Sigmoid colon (tissue), 4 donors: ENCODE measurements at regions not wholly inside any gene's neighbourhood (a gene's known extent, or its start where the extent isn't known, plus 50 kb on each side); places are given as distances from the start of the nearest gene placed in this dataset.

Experiments
- EP300 ChIP-seq, 4 donors: sonication (generic); formaldehyde crosslinking; IDR thresholded peaks; one replicate each; pipeline ENCODE4 v1.6.1; 2017; ENCODE audit warnings: antibody characterized with exemption in 4 of 4
- POLR2A ChIP-seq, 2 donors: fragments of 450-650 bp; IDR thresholded peaks; one replicate each; pipeline ENCODE4 v1.6.1; 2016; ENCODE audit warnings: antibody characterized with exemption in 2 of 2, mild to moderate bottlenecking in 2 of 2, moderate library complexity in 2 of 2
- POLR2AphosphoS5 ChIP-seq, 4 donors: sonication (generic); formaldehyde crosslinking; IDR thresholded peaks; one replicate each; pipeline ENCODE4 v1.6.1; 2017; ENCODE audit warnings: antibody characterized with exemption in 4 of 4
- TF ChIP-seq, protein P1 (sequence below), 4 experiments: fragments of 450-650 bp in 3 of 4; fragments of 200-600 bp in 1 of 4; IDR thresholded peaks; one replicate each; pipeline ENCODE4 v1.5.1; 2016 to 2019; ENCODE audit warnings: antibody characterized with exemption in 4 of 4, mild to moderate bottlenecking in 3 of 4, moderate library complexity in 2 of 4

DNA sequence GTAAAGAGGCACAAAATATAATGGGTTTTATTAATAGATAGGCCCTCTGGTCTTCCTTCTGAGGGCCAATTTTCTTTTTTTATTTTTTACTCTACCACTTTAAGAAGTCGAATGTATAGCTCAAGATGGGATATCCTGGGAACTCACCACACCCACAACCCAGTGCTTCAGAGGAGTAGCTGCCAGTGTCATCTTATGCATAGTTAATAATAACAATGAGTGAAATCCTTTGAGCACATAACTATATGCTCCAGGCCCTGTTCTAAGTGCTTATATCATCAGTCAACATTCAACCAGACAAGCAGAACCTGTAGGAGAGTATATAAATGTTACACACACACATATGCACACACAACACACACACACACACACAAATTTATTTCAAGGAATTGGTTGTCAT lies 150.3 kb upstream of the ACTBL2 start:
- no peak for TF ChIP-seq POLR2AphosphoS5 (IDR thresholded peaks at IDR 0.05)
- TF ChIP-seq, protein P1, sequence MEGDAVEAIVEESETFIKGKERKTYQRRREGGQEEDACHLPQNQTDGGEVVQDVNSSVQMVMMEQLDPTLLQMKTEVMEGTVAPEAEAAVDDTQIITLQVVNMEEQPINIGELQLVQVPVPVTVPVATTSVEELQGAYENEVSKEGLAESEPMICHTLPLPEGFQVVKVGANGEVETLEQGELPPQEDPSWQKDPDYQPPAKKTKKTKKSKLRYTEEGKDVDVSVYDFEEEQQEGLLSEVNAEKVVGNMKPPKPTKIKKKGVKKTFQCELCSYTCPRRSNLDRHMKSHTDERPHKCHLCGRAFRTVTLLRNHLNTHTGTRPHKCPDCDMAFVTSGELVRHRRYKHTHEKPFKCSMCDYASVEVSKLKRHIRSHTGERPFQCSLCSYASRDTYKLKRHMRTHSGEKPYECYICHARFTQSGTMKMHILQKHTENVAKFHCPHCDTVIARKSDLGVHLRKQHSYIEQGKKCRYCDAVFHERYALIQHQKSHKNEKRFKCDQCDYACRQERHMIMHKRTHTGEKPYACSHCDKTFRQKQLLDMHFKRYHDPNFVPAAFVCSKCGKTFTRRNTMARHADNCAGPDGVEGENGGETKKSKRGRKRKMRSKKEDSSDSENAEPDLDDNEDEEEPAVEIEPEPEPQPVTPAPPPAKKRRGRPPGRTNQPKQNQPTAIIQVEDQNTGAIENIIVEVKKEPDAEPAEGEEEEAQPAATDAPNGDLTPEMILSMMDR (IDR thresholded peaks at IDR 0.05), result no peak
- no peak for TF ChIP-seq POLR2A (IDR thresholded peaks at IDR 0.05)
- TF ChIP-seq EP300 (IDR thresholded peaks at IDR 0.05), result no peak
